ENCODE measurements at regions not wholly inside any gene's neighbourhood (a gene's known extent, or its start where the extent isn't known, plus 50 kb on each side); places are given as distances from the start of the nearest gene placed in this dataset.
A peak's percentile ranks its signal among the peaks of the same experiment; 100 is the strongest.
"Not testable (repeated sequence)": the region's sequence is repeated elsewhere in the genome, so short reads cannot be mapped to it uniquely, and the experiment has no call there.

- Histone ChIP-seq H3K36me3 (ENCODE audit: control insufficient read depth in 1 of 2, insufficient read depth in 2 of 2, low read length in 1 of 2) (no peaks in the 10 kb centered on the region), H3K27ac (ENCODE audit: low read depth in 1 of 2, low read length in 2 of 2) (no peak overlapping the region), H3K4me3 (ENCODE audit: low read length in 2 of 2) (no peak overlapping the region), H3K9me3 (ENCODE audit: control insufficient read depth, low read length) (peaks cover 15% of the 10 kb centered on the region), H3K27me3 (ENCODE audit: control insufficient read depth in 1 of 2, insufficient read depth in 2 of 2, low read length in 1 of 2) (no peaks in the 10 kb centered on the region), H3K4me1 (ENCODE audit: control insufficient read depth in 1 of 2, insufficient read depth in 2 of 2, low read length in 2 of 2) (no peaks in the 10 kb centered on the region)
- WGBS, 2 donors = 79 to 85% methylated on average over 6 of the region's 6 CpGs
- no peak for DNase-seq
- ATAC-seq (ENCODE audit: low FRiP score) = no peak
- intact Hi-C loops (cut with DNase I) = no loop called here
Observed at GRCh38 chr13:111490611-111491010, 170.2 kb downstream of the TEX29 start.

DNA sequence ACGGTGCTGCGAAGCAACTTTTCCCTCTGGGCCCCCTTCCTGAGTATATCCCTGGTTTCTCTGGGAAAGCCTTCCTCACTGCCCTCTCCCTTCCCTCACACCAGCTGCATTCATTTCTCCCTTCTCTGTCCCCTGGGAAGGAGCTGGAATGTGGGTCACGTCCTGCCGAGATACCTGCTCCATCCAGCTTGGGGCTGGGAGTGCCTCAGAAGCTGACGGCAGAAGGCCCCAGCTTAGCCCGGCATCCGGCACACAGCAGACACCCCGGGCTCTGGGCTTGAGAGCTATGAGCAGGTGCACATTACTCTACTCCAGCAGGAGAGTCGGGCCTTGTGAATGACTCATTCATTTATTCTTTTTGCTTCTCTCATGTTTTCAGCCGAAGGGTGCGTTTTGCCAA lies 170.6 kb downstream of the TEX29 start:
- H3K4me3 ChIP-seq (ENCODE audit: low read length in 2 of 2) = no peak overlapping the region
- intact Hi-C loops (cut with DNase I) = no loop called here
- H3K27ac ChIP-seq (ENCODE audit: low read depth in 1 of 2, low read length in 2 of 2) = no peak overlapping the region
- DNase-seq (no peak), ATAC-seq (ENCODE audit: low FRiP score) (no peak)
- no peaks in the 10 kb centered on the region for H3K4me1 ChIP-seq (ENCODE audit: control insufficient read depth in 1 of 2, insufficient read depth in 2 of 2, low read length in 2 of 2)
- no peaks in the 10 kb centered on the region for H3K36me3 ChIP-seq (ENCODE audit: control insufficient read depth in 1 of 2, insufficient read depth in 2 of 2, low read length in 1 of 2)
- 40 to 46% methylated on average over 11 of the region's 11 CpGs for WGBS, 2 donors
- peaks cover 15% of the 10 kb centered on the region for H3K9me3 ChIP-seq (ENCODE audit: control insufficient read depth, low read length)
- no peaks in the 10 kb centered on the region for H3K27me3 ChIP-seq (ENCODE audit: control insufficient read depth in 1 of 2, insufficient read depth in 2 of 2, low read length in 1 of 2)

DNA sequence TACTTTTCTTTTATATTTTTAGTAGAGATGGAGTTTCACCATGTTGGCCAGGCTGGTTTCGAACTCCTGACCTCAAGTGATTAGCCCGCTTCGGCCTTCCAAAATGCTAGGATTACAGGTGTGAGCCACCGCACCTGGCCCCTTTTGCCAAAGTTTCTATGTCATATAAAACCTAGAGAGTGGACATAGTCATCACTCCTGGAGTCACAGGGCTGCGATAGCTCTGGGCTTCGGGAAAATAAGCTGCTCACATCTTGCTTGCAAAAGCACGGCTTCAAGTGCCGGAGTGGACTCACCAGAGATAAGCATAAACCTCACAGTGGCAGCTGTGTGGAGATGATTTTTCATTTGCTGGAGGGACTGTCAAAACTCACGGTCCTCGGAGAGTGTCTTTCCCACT lies 171.2 kb downstream of the TEX29 start:
- intact Hi-C loops (cut with DNase I) = no loop called here
- no peak overlapping the region for H3K27ac ChIP-seq (ENCODE audit: low read depth in 1 of 2, low read length in 2 of 2)
- no peaks in the 10 kb centered on the region for H3K4me1 ChIP-seq (ENCODE audit: control insufficient read depth in 1 of 2, insufficient read depth in 2 of 2, low read length in 2 of 2)
- H3K9me3 ChIP-seq (ENCODE audit: control insufficient read depth, low read length) = peaks cover 10% of the 10 kb centered on the region
- no peaks in the 10 kb centered on the region for H3K27me3 ChIP-seq (ENCODE audit: control insufficient read depth in 1 of 2, insufficient read depth in 2 of 2, low read length in 1 of 2)
- 69 to 76% methylated on average over 10 of the region's 10 CpGs for WGBS, 2 donors
- no peak overlapping the region for H3K4me3 ChIP-seq (ENCODE audit: low read length in 2 of 2)
- DNase-seq (no peak), ATAC-seq (ENCODE audit: low FRiP score) (no peak)
- H3K36me3 ChIP-seq (ENCODE audit: control insufficient read depth in 1 of 2, insufficient read depth in 2 of 2, low read length in 1 of 2) = no peaks in the 10 kb centered on the region

- DNase-seq (no peak), ATAC-seq (ENCODE audit: low FRiP score) (no peak)
- Histone ChIP-seq H3K4me3 (ENCODE audit: low read length in 2 of 2) (no peak overlapping the region), H3K4me1 (ENCODE audit: control insufficient read depth in 1 of 2, insufficient read depth in 2 of 2, low read length in 2 of 2) (no peaks in the 10 kb centered on the region), H3K27ac (ENCODE audit: low read depth in 1 of 2, low read length in 2 of 2) (no peak overlapping the region), H3K27me3 (ENCODE audit: control insufficient read depth in 1 of 2, insufficient read depth in 2 of 2, low read length in 1 of 2) (no peaks in the 10 kb centered on the region), H3K9me3 (ENCODE audit: control insufficient read depth, low read length) (peaks cover 6% of the 10 kb centered on the region), H3K36me3 (ENCODE audit: control insufficient read depth in 1 of 2, insufficient read depth in 2 of 2, low read length in 1 of 2) (no peaks in the 10 kb centered on the region)
- intact Hi-C loops (cut with DNase I) = no loop called here
- 73 to 85% methylated on average over 18 of the region's 18 CpGs for WGBS, 2 donors
Observed at GRCh38 chr13:111492341-111492950, 172.0 kb downstream of the TEX29 start.

GRCh38 chr13:111492958-111493357 lies 172.5 kb downstream of the TEX29 start:
- ATAC-seq (ENCODE audit: low FRiP score) (no peak), DNase-seq (no peak)
- intact Hi-C loops (cut with DNase I) = no loop called here
- Histone ChIP-seq H3K36me3 (ENCODE audit: control insufficient read depth in 1 of 2, insufficient read depth in 2 of 2, low read length in 1 of 2) (no peaks in the 10 kb centered on the region), H3K9me3 (ENCODE audit: control insufficient read depth, low read length) (peaks cover 3% of the 10 kb centered on the region), H3K27ac (ENCODE audit: low read depth in 1 of 2, low read length in 2 of 2) (no peak overlapping the region), H3K4me1 (ENCODE audit: control insufficient read depth in 1 of 2, insufficient read depth in 2 of 2, low read length in 2 of 2) (no peaks in the 10 kb centered on the region), H3K27me3 (ENCODE audit: control insufficient read depth in 1 of 2, insufficient read depth in 2 of 2, low read length in 1 of 2) (no peaks in the 10 kb centered on the region), H3K4me3 (ENCODE audit: low read length in 2 of 2) (no peak overlapping the region)
- WGBS, 2 donors = 74 to 91% methylated on average over 5 of the region's 5 CpGs

GRCh38 chr13:111493468-111493867 lies 173.0 kb downstream of the TEX29 start:
- H3K27me3 ChIP-seq (ENCODE audit: control insufficient read depth in 1 of 2, insufficient read depth in 2 of 2, low read length in 1 of 2) = no peaks in the 10 kb centered on the region
- intact Hi-C loops (cut with DNase I) = no loop called here
- WGBS, 2 donors = 83 to 95% methylated on average over 6 of the region's 6 CpGs
- no peaks in the 10 kb centered on the region for H3K36me3 ChIP-seq (ENCODE audit: control insufficient read depth in 1 of 2, insufficient read depth in 2 of 2, low read length in 1 of 2)
- no peak for DNase-seq
- no peak overlapping the region for H3K27ac ChIP-seq (ENCODE audit: low read depth in 1 of 2, low read length in 2 of 2)
- H3K4me1 ChIP-seq (ENCODE audit: control insufficient read depth in 1 of 2, insufficient read depth in 2 of 2, low read length in 2 of 2) = no peaks in the 10 kb centered on the region
- H3K9me3 ChIP-seq (ENCODE audit: control insufficient read depth, low read length) = peaks cover 3% of the 10 kb centered on the region
- no peak overlapping the region for H3K4me3 ChIP-seq (ENCODE audit: low read length in 2 of 2)
- ATAC-seq (ENCODE audit: low FRiP score) = no peak

- Histone ChIP-seq H3K9me3 (ENCODE audit: control insufficient read depth, low read length) (peaks cover 3% of the 10 kb centered on the region), H3K36me3 (ENCODE audit: control insufficient read depth in 1 of 2, insufficient read depth in 2 of 2, low read length in 1 of 2) (no peaks in the 10 kb centered on the region), H3K4me3 (ENCODE audit: low read length in 2 of 2) (no peak overlapping the region), H3K27me3 (ENCODE audit: control insufficient read depth in 1 of 2, insufficient read depth in 2 of 2, low read length in 1 of 2) (no peaks in the 10 kb centered on the region), H3K27ac (ENCODE audit: low read depth in 1 of 2, low read length in 2 of 2) (no peak overlapping the region), H3K4me1 (ENCODE audit: control insufficient read depth in 1 of 2, insufficient read depth in 2 of 2, low read length in 2 of 2) (no peaks in the 10 kb centered on the region)
- DNase-seq = peak in 1 of 2 donors; percentile 47
- 91 to 94% methylated on average over 12 of the region's 12 CpGs for WGBS, 2 donors
- ATAC-seq (ENCODE audit: low FRiP score) = no peak
- intact Hi-C loops (cut with DNase I) = no loop called here
Observed at GRCh38 chr13:111494641-111495040, 174.2 kb downstream of the TEX29 start.

- H3K9me3 ChIP-seq (ENCODE audit: control insufficient read depth, low read length); intact Hi-C loops (cut with DNase I); H3K36me3 ChIP-seq (ENCODE audit: control insufficient read depth in 1 of 2, insufficient read depth in 2 of 2, low read length in 1 of 2); H3K27ac ChIP-seq (ENCODE audit: low read depth in 1 of 2, low read length in 2 of 2); DNase-seq; H3K4me3 ChIP-seq (ENCODE audit: low read length in 2 of 2); H3K4me1 ChIP-seq (ENCODE audit: control insufficient read depth in 1 of 2, insufficient read depth in 2 of 2, low read length in 2 of 2); H3K27me3 ChIP-seq (ENCODE audit: control insufficient read depth in 1 of 2, insufficient read depth in 2 of 2, low read length in 1 of 2); ATAC-seq (ENCODE audit: low FRiP score): not testable (repeated sequence)
- WGBS, 2 donors = 87% methylated on average over 16 of the region's 16 CpGs
Observed at GRCh38 chr13:111501596-111502535, 181.4 kb downstream of the TEX29 start.

- no peaks in the 10 kb centered on the region for H3K36me3 ChIP-seq (ENCODE audit: control insufficient read depth in 1 of 2, insufficient read depth in 2 of 2, low read length in 1 of 2)
- WGBS, 2 donors = 61 to 73% methylated on average over 6 of the region's 6 CpGs
- no peak for ATAC-seq (ENCODE audit: low FRiP score)
Observed at GRCh38 chr13:111502957-111503356, 182.5 kb downstream of the TEX29 start.

More at GRCh38 chr13:111502957-111503356, 182.5 kb downstream of the TEX29 start:
- Histone ChIP-seq H3K4me1 (ENCODE audit: control insufficient read depth in 1 of 2, insufficient read depth in 2 of 2, low read length in 2 of 2) (no peaks in the 10 kb centered on the region), H3K4me3 (ENCODE audit: low read length in 2 of 2) (no peak overlapping the region), H3K9me3 (ENCODE audit: control insufficient read depth, low read length) (peaks cover 3% of the 10 kb centered on the region), H3K27ac (ENCODE audit: low read depth in 1 of 2, low read length in 2 of 2) (no peak overlapping the region), H3K27me3 (ENCODE audit: control insufficient read depth in 1 of 2, insufficient read depth in 2 of 2, low read length in 1 of 2) (no peaks in the 10 kb centered on the region)
- intact Hi-C loops (cut with DNase I) = no loop called here
- DNase-seq = no peak

Measured in aorta (tissue), 5 donors.